ENCODE measurements at regions not wholly inside any gene's neighbourhood (a gene's known extent, or its start where the extent isn't known, plus 50 kb on each side); places are given as distances from the start of the nearest gene placed in this dataset.

DNA sequence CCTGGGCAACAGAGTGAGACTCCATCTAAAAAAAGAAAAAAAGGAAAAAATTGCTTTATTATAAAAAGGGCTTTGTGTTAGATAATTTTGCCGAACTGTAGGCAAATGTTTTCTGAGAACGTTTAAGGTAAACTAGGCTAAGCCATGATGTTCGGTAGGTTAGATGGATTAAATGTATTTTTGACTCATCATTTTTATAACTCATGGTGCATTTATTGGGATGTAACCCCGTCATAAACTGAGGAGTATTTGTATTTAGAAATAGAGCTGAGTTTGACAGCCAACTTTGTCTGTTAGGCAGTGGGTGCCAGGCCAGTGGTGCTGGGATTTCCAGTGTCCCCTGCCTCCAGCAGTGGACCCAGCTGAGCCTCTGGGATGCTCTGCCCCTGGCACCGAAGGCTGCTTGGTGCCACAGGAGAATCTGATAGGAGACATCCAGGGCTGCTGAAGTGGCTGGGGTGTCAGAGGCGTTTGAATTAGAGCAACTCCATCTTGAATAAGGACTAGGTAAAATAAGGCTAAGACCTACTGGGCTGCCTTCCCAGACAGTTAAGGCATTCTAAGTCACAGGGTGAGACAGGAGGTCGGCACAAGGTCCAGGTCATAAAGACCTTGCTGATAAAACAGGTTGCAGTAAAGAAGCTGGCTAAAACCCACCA, 114.9 kb upstream of the EEPD1 start:
- no peak for ATAC-seq
- Histone ChIP-seq H3K79me2 (ENCODE audit: control insufficient read depth, insufficient read depth, low read length) (no peaks in the 10 kb centered on the region), H3K9me3 (replicated peaks; ENCODE audit: control insufficient read depth, insufficient read depth, low read depth, low read length) (no peaks in the 10 kb centered on the region), H3K27me3 (ENCODE audit: control insufficient read depth in 2 of 2, insufficient read depth in 2 of 2, low read length in 2 of 2) (peaks cover 16 to 48% of the 10 kb centered on the region in 2 experiments), H2AFZ (ENCODE audit: low read depth, low read length) (no peak overlapping the region), H3K9ac (ENCODE audit: insufficient read depth in 1 of 2, low read depth in 2 of 2, low read length in 2 of 2) (no peak overlapping the region), H3K36me3 (ENCODE audit: control insufficient read depth, insufficient read depth, low read length) (no peaks in the 10 kb centered on the region), H3K4me3 (no peak overlapping the region), H4K20me1 (replicated peaks; ENCODE audit: control insufficient read depth, insufficient read depth, low read length) (no peaks in the 10 kb centered on the region), H3K4me2 (ENCODE audit: insufficient read depth, low read length) (no peak overlapping the region), H3K27ac (ENCODE audit: extremely low read depth, low read depth, low read length) (no peak overlapping the region), H3K4me1 (replicated peaks in 1 of 2; ENCODE audit: control insufficient read depth in 2 of 2, insufficient read depth in 2 of 2, low read length in 2 of 2) (no peaks in the 10 kb centered on the region; a peak in 1 of 5 replicates), H3K9me1 (ENCODE audit: control insufficient read depth, insufficient read depth, low read length) (peaks cover 2% of the 10 kb centered on the region)
- TF ChIP-seq SP1 (CRISPR knock-in tag; IDR thresholded peaks at IDR 0.05), result no peak
- TF ChIP-seq, protein P1, sequence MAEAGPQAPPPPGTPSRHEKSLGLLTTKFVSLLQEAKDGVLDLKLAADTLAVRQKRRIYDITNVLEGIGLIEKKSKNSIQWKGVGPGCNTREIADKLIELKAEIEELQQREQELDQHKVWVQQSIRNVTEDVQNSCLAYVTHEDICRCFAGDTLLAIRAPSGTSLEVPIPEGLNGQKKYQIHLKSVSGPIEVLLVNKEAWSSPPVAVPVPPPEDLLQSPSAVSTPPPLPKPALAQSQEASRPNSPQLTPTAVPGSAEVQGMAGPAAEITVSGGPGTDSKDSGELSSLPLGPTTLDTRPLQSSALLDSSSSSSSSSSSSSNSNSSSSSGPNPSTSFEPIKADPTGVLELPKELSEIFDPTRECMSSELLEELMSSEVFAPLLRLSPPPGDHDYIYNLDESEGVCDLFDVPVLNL (CRISPR knock-in tag; IDR thresholded peaks at IDR 0.05; ENCODE audit: low read depth), result no peak
- no peak for TF ChIP-seq ZNF780A (CRISPR knock-in tag; IDR thresholded peaks at IDR 0.05)
- TF ChIP-seq ZNF644 (tag; IDR thresholded peaks at IDR 0.05; ENCODE audit: low read depth), result no peak
- TF ChIP-seq, protein P2, sequence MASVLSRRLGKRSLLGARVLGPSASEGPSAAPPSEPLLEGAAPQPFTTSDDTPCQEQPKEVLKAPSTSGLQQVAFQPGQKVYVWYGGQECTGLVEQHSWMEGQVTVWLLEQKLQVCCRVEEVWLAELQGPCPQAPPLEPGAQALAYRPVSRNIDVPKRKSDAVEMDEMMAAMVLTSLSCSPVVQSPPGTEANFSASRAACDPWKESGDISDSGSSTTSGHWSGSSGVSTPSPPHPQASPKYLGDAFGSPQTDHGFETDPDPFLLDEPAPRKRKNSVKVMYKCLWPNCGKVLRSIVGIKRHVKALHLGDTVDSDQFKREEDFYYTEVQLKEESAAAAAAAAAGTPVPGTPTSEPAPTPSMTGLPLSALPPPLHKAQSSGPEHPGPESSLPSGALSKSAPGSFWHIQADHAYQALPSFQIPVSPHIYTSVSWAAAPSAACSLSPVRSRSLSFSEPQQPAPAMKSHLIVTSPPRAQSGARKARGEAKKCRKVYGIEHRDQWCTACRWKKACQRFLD (CRISPR knock-in tag; IDR thresholded peaks at IDR 0.05), result no peak
- TF ChIP-seq, protein P3, sequence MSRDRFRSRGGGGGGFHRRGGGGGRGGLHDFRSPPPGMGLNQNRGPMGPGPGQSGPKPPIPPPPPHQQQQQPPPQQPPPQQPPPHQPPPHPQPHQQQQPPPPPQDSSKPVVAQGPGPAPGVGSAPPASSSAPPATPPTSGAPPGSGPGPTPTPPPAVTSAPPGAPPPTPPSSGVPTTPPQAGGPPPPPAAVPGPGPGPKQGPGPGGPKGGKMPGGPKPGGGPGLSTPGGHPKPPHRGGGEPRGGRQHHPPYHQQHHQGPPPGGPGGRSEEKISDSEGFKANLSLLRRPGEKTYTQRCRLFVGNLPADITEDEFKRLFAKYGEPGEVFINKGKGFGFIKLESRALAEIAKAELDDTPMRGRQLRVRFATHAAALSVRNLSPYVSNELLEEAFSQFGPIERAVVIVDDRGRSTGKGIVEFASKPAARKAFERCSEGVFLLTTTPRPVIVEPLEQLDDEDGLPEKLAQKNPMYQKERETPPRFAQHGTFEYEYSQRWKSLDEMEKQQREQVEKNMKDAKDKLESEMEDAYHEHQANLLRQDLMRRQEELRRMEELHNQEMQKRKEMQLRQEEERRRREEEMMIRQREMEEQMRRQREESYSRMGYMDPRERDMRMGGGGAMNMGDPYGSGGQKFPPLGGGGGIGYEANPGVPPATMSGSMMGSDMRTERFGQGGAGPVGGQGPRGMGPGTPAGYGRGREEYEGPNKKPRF (IDR thresholded peaks at IDR 0.05; ENCODE audit: low read depth, low read length), result no peak
- no peak for TF ChIP-seq GABPA (tag; conservative IDR thresholded peaks at IDR 0.05; ENCODE audit: low read depth)
- no peak for TF ChIP-seq ZNF140 (CRISPR knock-in tag; IDR thresholded peaks at IDR 0.05)
- TF ChIP-seq SMC3 (conservative IDR thresholded peaks at IDR 0.05; ENCODE audit: insufficient read depth, low read depth, low read length), result no peak
- TF ChIP-seq RBFOX2 (IDR thresholded peaks at IDR 0.05; ENCODE audit: low read depth, low read length), result no peak
- FAIRE-seq, result no peak
- no peak for DNase-seq (ENCODE audit: extremely low read depth in 1 of 4, low spot score in 3 of 4)
- in situ Hi-C loops (cut with MboI), result no loop called here
- BruUV-seq (replicated peaks), result no TSS peak
- ChIA-PET POLR2A (interaction anchor here (0.6 kb wide), 1 partner anchor 219 kb away, joined by 3 read pairs; no protein-coding TSS in a partner anchor), CTCF (ENCODE audit: low intra/inter-chr PET ratio) (no interaction called here)
- WGBS (ENCODE audit: insufficient coverage, low coverage, missing lambda C conversion rate), result 4% methylated on average over 7 of the region's 7 CpGs
- intact Hi-C loops (cut with micrococcal nuclease), result no loop called here
